A549 (cell line): ENCODE measurements at regions not wholly inside any gene's neighbourhood (a gene's known extent, or its start where the extent isn't known, plus 50 kb on each side); places are given as distances from the start of the nearest gene placed in this dataset.

Experiments used
- ATAC-seq, 2 experiments: fragments of 200-7000 bp in 1 of 2; fragments of >200 bp in 1 of 2; cut with Nextera tagmentation in 1 of 2; cut with Tn5 transposase in 1 of 2; 3 replicates each; pipeline versions ENCODE4 v1.8.0 to v1.9.1; 2018 to 2020; ENCODE audit warnings: mild to moderate bottlenecking in 1 of 2, moderate library complexity in 1 of 2
- CTCF ChIA-PET: fragments of 300-600 bp; sonication (Branson Sonifier 250); formaldehyde crosslinking; extraction: SDS; loops from one replicate; lab custom pipeline; 2021; ENCODE audit warnings: antibody characterized with exemption, inconsistent platforms; lab: Yijun Ruan, JAX
- POLR2A ChIA-PET: fragments of 350-600 bp; formaldehyde crosslinking; extraction: SDS; loops from one replicate; lab custom pipeline; 2021; ENCODE audit warnings: antibody characterized with exemption, inconsistent platforms; lab: Yijun Ruan, JAX
- DNase-seq, 2 experiments: peaks; one replicate each; pipeline versions ENCODE4 v3.0.0 to v3.0.0-alpha.2; 2011 to 2016; ENCODE audit warnings: low read depth in 1 of 2, low spot score in 1 of 2
- FAIRE-seq: peaks from 2 replicates; lab custom pipeline; 2011; peaks lifted over from hg19 to GRCh38; lab: Jason Lieb, UNC
- H3K27ac ChIP-seq, 2 experiments: fragments of >200 bp; sonication (Bioruptor Twin); formaldehyde crosslinking; 3 replicates each; pipeline ENCODE4 v1.5.1; 2016 to 2017
- H3K4me1 ChIP-seq: fragments of >200 bp; sonication (Bioruptor Twin); formaldehyde crosslinking; 3 replicates; pipeline ENCODE4 v1.6.1; 2016
- H3K4me2 ChIP-seq: fragments of >200 bp; sonication (Bioruptor Twin); formaldehyde crosslinking; 3 replicates; pipeline ENCODE4 v1.6.1; 2016
- H3K4me3 ChIP-seq: fragments of >200 bp; sonication (Bioruptor Twin); formaldehyde crosslinking; 3 replicates; pipeline ENCODE4 v1.5.1; 2016
- H3K9me3 ChIP-seq: fragments of >200 bp; sonication (Bioruptor Twin); formaldehyde crosslinking; 3 replicates; pipeline ENCODE4 v1.6.1; 2016
- CEBPB ChIP-seq, 2 experiments: fragments of >200 bp in 1 of 2; sonication (Bioruptor Twin) in 1 of 2; formaldehyde crosslinking in 1 of 2; IDR thresholded peaks; 2 replicates each; pipeline ENCODE4 v1.6.1; 2012 to 2016
- CTCF ChIP-seq: fragments of >200 bp; sonication (Bioruptor Twin); formaldehyde crosslinking; IDR thresholded peaks from 3 replicates; pipeline ENCODE4 v1.5.1; 2016
- FOSL2 ChIP-seq, 2 experiments: fragments of 450-650 bp in 1 of 2; fragments of >200 bp in 1 of 2; sonication (Bioruptor Twin) in 1 of 2; formaldehyde crosslinking; IDR thresholded peaks; 2 replicates each; pipeline versions ENCODE4 v1.5.0 to v1.6.1; 2016 to 2020; ENCODE audit warnings: mild to moderate bottlenecking in 1 of 2, moderate library complexity in 1 of 2
- HOXB13 ChIP-seq: fragments of 250-450 bp; sonication (Bioruptor Pico); IDR thresholded peaks from 2 replicates; pipeline ENCODE4 v1.5.0; 2020; ENCODE audit warnings: low read depth, mild to moderate bottlenecking, moderate library complexity
- HOXB5 ChIP-seq: fragments of 250-450 bp; sonication (Bioruptor Pico); IDR thresholded peaks from 2 replicates; pipeline ENCODE4 v1.5.0; 2020; ENCODE audit warnings: mild to moderate bottlenecking, moderate library complexity
- NFE2L2 ChIP-seq: fragments of 150-350 bp; conservative IDR thresholded peaks from 2 replicates; pipeline ENCODE4 v1.6.1; 2014; ENCODE audit warnings: low read length
- NR3C1 ChIP-seq: fragments of >200 bp; sonication (Bioruptor Twin); formaldehyde crosslinking; IDR thresholded peaks from 3 replicates; pipeline ENCODE4 v1.6.1; 2017
- POLR2A ChIP-seq: IDR thresholded peaks from 2 replicates; pipeline ENCODE4 v1.6.1; 2012; ENCODE audit warnings: mild to moderate bottlenecking, low read length
- RARB ChIP-seq: fragments of 250-450 bp; sonication (Bioruptor Pico); IDR thresholded peaks from 2 replicates; pipeline ENCODE4 v1.8.0; 2021; ENCODE audit warnings: mild to moderate bottlenecking, moderate library complexity
- REST ChIP-seq: fragments of 200-600 bp; sonication (generic); IDR thresholded peaks from 2 replicates; pipeline ENCODE4 v1.6.1; 2016; ENCODE audit warnings: antibody characterized with exemption, mild to moderate bottlenecking, moderate library complexity
- RFX5 ChIP-seq: fragments of 450-650 bp; IDR thresholded peaks from 2 replicates; pipeline ENCODE4 v1.7.1; 2014; ENCODE audit warnings: antibody characterized with exemption, mild to moderate bottlenecking, moderate library complexity
- RNF2 ChIP-seq: fragments of 200-600 bp; sonication (generic); IDR thresholded peaks from 2 replicates; pipeline ENCODE4 v1.6.1; 2016; ENCODE audit warnings: low read depth, mild to moderate bottlenecking, antibody characterized with exemption, moderate library complexity, borderline replicate concordance
- SMC3 ChIP-seq: fragments of >200 bp; sonication (Bioruptor Twin); formaldehyde crosslinking; IDR thresholded peaks from 3 replicates; pipeline ENCODE4 v1.6.1; 2018; ENCODE audit warnings: inconsistent platforms
- SREBF2 ChIP-seq: fragments of 450-650 bp; IDR thresholded peaks from 2 replicates; pipeline ENCODE4 v1.6.1; 2014; ENCODE audit warnings: mild to moderate bottlenecking, moderate library complexity
- TP53 ChIP-seq: fragments of 250-450 bp; sonication (Bioruptor Pico); IDR thresholded peaks from 2 replicates; pipeline ENCODE4 v1.5.0; 2021; ENCODE audit warnings: mild to moderate bottlenecking, moderate library complexity
- ZC3H11A ChIP-seq: fragments of 450-650 bp; IDR thresholded peaks from 2 replicates; pipeline ENCODE4 v1.6.1; 2014; ENCODE audit warnings: antibody characterized with exemption, mild to moderate bottlenecking
- TF ChIP-seq, protein P1 (sequence below): IDR thresholded peaks from 2 replicates; pipeline ENCODE4 v1.6.1; 2012; ENCODE audit warnings: low read depth, borderline replicate concordance
- TF ChIP-seq, protein P2 (sequence below): fragments of >200 bp; sonication (Bioruptor Twin); formaldehyde crosslinking; IDR thresholded peaks from 3 replicates; pipeline ENCODE4 v1.6.1; 2016
- TF ChIP-seq, protein P3 (sequence below): fragments of 150-350 bp; IDR thresholded peaks from 2 replicates; pipeline ENCODE4 v1.6.1; 2014; ENCODE audit warnings: low read depth, mild to moderate bottlenecking, low read length
- TF ChIP-seq, protein P4 (sequence below): fragments of 250-450 bp; sonication (Bioruptor Pico); IDR thresholded peaks from 2 replicates; pipeline ENCODE4 v1.5.0; 2021; ENCODE audit warnings: mild to moderate bottlenecking, moderate library complexity, borderline replicate concordance

DNA sequence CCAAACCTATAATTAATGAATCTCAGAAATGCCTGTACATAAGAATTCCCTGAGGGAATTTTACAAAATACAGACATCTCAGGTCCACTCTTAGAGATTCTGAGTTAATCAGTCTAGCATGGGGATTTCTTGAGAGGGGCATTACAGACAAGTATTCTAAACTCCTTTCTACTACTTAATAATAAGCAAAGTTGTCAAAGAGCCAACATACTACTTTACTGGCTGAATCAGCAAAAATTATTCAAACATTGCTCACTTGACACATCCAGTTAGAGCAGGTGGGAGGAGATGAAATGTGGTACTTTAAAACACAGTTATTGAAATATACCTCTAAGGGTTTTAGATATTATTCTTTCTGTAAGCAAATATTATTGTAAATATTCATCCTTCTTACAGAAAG, 1164.7 kb downstream of the CDY2B start:
- H3K27ac ChIP-seq = no peak overlapping the region
- no peaks in the 10 kb centered on the region for H3K4me1 ChIP-seq
- no peaks in the 10 kb centered on the region for H3K9me3 ChIP-seq
- TF ChIP-seq NFE2L2 (no peak), RARB (CRISPR knock-in tag) (no peak), CEBPB (IDR thresholded peaks at IDR 0.05) (no peak), POLR2A (no peak), CTCF (no peak), NR3C1 (no peak), RNF2 (no peak), FOSL2 (IDR thresholded peaks at IDR 0.05) (no peak), FOSL2 (CRISPR knock-in tag; IDR thresholded peaks at IDR 0.05) (no peak), REST (no peak), HOXB13 (CRISPR knock-in tag) (no peak), ZC3H11A (no peak), SREBF2 (no peak), SMC3 (no peak), HOXB5 (CRISPR knock-in tag) (no peak), RFX5 (no peak), TP53 (CRISPR knock-in tag) (no peak)
- TF ChIP-seq, protein P1, sequence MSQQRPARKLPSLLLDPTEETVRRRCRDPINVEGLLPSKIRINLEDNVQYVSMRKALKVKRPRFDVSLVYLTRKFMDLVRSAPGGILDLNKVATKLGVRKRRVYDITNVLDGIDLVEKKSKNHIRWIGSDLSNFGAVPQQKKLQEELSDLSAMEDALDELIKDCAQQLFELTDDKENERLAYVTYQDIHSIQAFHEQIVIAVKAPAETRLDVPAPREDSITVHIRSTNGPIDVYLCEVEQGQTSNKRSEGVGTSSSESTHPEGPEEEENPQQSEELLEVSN = no peak
- TF ChIP-seq, protein P2, sequence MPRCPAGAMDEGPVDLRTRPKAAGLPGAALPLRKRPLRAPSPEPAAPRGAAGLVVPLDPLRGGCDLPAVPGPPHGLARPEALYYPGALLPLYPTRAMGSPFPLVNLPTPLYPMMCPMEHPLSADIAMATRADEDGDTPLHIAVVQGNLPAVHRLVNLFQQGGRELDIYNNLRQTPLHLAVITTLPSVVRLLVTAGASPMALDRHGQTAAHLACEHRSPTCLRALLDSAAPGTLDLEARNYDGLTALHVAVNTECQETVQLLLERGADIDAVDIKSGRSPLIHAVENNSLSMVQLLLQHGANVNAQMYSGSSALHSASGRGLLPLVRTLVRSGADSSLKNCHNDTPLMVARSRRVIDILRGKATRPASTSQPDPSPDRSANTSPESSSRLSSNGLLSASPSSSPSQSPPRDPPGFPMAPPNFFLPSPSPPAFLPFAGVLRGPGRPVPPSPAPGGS = no peak
- TF ChIP-seq, protein P3, sequence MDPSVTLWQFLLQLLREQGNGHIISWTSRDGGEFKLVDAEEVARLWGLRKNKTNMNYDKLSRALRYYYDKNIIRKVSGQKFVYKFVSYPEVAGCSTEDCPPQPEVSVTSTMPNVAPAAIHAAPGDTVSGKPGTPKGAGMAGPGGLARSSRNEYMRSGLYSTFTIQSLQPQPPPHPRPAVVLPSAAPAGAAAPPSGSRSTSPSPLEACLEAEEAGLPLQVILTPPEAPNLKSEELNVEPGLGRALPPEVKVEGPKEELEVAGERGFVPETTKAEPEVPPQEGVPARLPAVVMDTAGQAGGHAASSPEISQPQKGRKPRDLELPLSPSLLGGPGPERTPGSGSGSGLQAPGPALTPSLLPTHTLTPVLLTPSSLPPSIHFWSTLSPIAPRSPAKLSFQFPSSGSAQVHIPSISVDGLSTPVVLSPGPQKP = no peak
- TF ChIP-seq, protein P4, sequence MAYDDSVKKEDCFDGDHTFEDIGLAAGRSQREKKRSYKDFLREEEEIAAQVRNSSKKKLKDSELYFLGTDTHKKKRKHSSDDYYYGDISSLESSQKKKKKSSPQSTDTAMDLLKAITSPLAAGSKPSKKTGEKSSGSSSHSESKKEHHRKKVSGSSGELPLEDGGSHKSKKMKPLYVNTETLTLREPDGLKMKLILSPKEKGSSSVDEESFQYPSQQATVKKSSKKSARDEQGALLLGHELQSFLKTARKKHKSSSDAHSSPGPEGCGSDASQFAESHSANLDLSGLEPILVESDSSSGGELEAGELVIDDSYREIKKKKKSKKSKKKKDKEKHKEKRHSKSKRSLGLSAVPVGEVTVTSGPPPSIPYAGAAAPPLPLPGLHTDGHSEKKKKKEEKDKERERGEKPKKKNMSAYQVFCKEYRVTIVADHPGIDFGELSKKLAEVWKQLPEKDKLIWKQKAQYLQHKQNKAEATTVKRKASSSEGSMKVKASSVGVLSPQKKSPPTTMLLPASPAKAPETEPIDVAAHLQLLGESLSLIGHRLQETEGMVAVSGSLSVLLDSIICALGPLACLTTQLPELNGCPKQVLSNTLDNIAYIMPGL = no peak
- no peak overlapping the region for H3K4me2 ChIP-seq
- FAIRE-seq = no peak
- ChIA-PET POLR2A (no interaction called here), CTCF (no interaction called here)
- no peak for DNase-seq
- no peak for ATAC-seq
- no peak overlapping the region for H3K4me3 ChIP-seq
